Ascending aorta (tissue), 2 donors: ENCODE measurements at regions not wholly inside any gene's neighbourhood (a gene's known extent, or its start where the extent isn't known, plus 50 kb on each side); places are given as distances from the start of the nearest gene placed in this dataset.

Source experiments
- DNase-seq, 2 donors: peaks; one replicate each; pipeline ENCODE4 v3.0.0-alpha.2; 2019; ENCODE audit warnings: low spot score in 2 of 2
- H3K27ac ChIP-seq, 2 donors: fragments of 200-600 bp; sonication (generic); one replicate each; pipeline ENCODE4 v1.5.1; 2016 to 2017; ENCODE audit warnings: mild to moderate bottlenecking in 1 of 2
- H3K27me3 ChIP-seq: fragments of 200-600 bp; sonication (generic); one replicate; pipeline ENCODE4 v1.5.1; 2017
- H3K36me3 ChIP-seq, 2 donors: fragments of 200-600 bp; sonication (generic); one replicate each; pipeline ENCODE4 v1.5.1; 2016
- H3K4me1 ChIP-seq, 2 donors: fragments of 200-600 bp; sonication (generic); one replicate each; pipeline ENCODE4 v1.5.1; 2016 to 2017; ENCODE audit warnings: mild to moderate bottlenecking in 1 of 2
- H3K4me3 ChIP-seq, 2 donors: fragments of 200-600 bp; sonication (generic); one replicate each; pipeline ENCODE4 v1.5.1; 2016 to 2017; ENCODE audit warnings: mild to moderate bottlenecking in 1 of 2
- H3K9me3 ChIP-seq, 2 donors: fragments of 200-600 bp; sonication (generic); one replicate each; pipeline ENCODE4 v1.5.1; 2016
- intact Hi-C: fragments of 100-400 bp; cut with DNase I; formaldehyde crosslinking; loops from one replicate; pipeline ENCODE4 v1.15.1; 2023
- TF ChIP-seq, protein P1 (sequence below), 3 experiments: fragments of 200-600 bp in 2 of 3; fragments of 450-650 bp in 1 of 3; sonication (generic) in 2 of 3; IDR thresholded peaks; one replicate each; pipeline ENCODE4 v1.5.1; 2016 to 2019; ENCODE audit warnings: antibody characterized with exemption in 3 of 3, mild to moderate bottlenecking in 1 of 3, moderate library complexity in 1 of 3

DNA sequence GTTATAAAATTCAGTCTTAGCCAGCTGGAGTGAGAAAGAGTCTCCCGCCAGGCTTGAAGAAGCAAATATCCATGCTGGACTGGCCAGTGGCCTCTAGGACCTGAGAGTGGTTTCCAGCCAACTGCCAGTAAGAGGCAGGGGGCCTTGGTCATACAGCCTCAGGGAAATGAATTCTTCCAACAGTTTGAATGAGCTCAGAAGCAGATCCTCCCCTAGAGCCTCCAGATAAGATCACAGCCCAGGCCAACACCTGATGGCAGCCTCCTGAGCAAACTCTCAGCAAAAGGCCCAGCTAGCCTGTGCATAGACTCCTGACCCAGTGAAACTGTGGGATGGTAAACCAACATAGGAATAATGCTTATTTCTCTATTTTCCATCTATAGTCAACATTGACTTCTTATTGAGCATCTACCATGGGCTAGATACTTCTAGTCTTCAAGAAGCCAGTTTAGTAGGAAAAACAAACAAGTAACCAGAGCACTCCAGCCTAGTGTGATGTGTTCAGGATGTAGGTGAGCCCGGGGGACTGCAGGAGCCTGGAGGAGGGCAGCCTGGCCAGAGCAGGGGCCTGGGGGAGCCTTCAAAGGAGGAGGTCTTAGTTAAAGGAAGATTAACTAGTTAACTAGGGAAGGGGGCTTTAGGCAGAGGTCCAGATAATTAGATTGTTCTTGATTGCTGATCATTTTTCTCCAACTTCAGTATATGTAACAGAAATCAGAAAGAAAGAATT is 115.4 kb upstream of the ADO start:
- Histone ChIP-seq H3K27ac (no peak overlapping the region), H3K4me3 (no peak overlapping the region), H3K36me3 (no peaks in the 10 kb centered on the region), H3K27me3 (no peaks in the 10 kb centered on the region), H3K9me3 (no peaks in the 10 kb centered on the region), H3K4me1 (no peaks in the 10 kb centered on the region)
- no peak for DNase-seq
- TF ChIP-seq, protein P1, sequence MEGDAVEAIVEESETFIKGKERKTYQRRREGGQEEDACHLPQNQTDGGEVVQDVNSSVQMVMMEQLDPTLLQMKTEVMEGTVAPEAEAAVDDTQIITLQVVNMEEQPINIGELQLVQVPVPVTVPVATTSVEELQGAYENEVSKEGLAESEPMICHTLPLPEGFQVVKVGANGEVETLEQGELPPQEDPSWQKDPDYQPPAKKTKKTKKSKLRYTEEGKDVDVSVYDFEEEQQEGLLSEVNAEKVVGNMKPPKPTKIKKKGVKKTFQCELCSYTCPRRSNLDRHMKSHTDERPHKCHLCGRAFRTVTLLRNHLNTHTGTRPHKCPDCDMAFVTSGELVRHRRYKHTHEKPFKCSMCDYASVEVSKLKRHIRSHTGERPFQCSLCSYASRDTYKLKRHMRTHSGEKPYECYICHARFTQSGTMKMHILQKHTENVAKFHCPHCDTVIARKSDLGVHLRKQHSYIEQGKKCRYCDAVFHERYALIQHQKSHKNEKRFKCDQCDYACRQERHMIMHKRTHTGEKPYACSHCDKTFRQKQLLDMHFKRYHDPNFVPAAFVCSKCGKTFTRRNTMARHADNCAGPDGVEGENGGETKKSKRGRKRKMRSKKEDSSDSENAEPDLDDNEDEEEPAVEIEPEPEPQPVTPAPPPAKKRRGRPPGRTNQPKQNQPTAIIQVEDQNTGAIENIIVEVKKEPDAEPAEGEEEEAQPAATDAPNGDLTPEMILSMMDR (IDR thresholded peaks at IDR 0.05) = no peak
- intact Hi-C loops = no loop called here

- TF ChIP-seq, protein P1 (IDR thresholded peaks at IDR 0.05) = no peak
- intact Hi-C loops = no loop called here
- no peaks in the 10 kb centered on the region for H3K9me3 ChIP-seq
- H3K27ac ChIP-seq = no peak overlapping the region
- no peaks in the 10 kb centered on the region for H3K36me3 ChIP-seq
- no peak overlapping the region for H3K4me3 ChIP-seq
- H3K27me3 ChIP-seq = no peaks in the 10 kb centered on the region
- no peak for DNase-seq
- H3K4me1 ChIP-seq = no peaks in the 10 kb centered on the region
Observed at GRCh38 chr10:62689712-62690111, 114.8 kb upstream of the ADO start.

DNA sequence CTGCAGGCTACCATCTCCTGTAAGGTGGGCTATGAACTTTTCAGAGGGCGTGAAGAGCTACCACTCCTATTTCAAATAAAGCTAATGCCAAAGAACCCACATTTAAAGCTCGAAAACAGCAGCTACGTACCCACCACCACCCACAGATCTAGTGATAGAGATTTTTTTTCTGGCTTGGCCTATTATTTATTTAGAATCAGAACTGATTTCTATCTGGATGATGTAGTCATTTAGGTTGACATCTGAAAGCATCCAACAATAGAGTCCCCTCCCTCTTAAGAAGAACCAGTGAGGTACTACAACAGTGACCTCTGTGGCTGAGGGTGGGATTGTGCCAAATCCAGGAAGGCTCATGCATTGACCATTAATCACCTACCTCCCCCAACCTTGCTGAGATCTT is 113.8 kb upstream of the ADO start:
- H3K9me3 ChIP-seq = no peaks in the 10 kb centered on the region
- TF ChIP-seq, protein P1 (IDR thresholded peaks at IDR 0.05) = no peak
- H3K4me3 ChIP-seq = no peak overlapping the region
- H3K4me1 ChIP-seq = no peaks in the 10 kb centered on the region
- intact Hi-C loops = no loop called here
- no peaks in the 10 kb centered on the region for H3K36me3 ChIP-seq
- no peak overlapping the region for H3K27ac ChIP-seq
- no peaks in the 10 kb centered on the region for H3K27me3 ChIP-seq
- no peak for DNase-seq

- H3K9me3 ChIP-seq = no peaks in the 10 kb centered on the region
- intact Hi-C loops = no loop called here
- TF ChIP-seq, protein P1 (IDR thresholded peaks at IDR 0.05) = no peak
- H3K27ac ChIP-seq = no peak overlapping the region
- H3K36me3 ChIP-seq = no peaks in the 10 kb centered on the region
- no peaks in the 10 kb centered on the region for H3K27me3 ChIP-seq
- no peak for DNase-seq
- H3K4me1 ChIP-seq = no peaks in the 10 kb centered on the region
- H3K4me3 ChIP-seq = no peak overlapping the region
Observed at GRCh38 chr10:62691336-62691735, 113.2 kb upstream of the ADO start.

- intact Hi-C loops = no loop called here
- no peak for DNase-seq
- H3K27me3 ChIP-seq = no peaks in the 10 kb centered on the region
- H3K36me3 ChIP-seq = no peaks in the 10 kb centered on the region
- no peak overlapping the region for H3K4me3 ChIP-seq
- H3K9me3 ChIP-seq = no peaks in the 10 kb centered on the region
- H3K4me1 ChIP-seq = no peaks in the 10 kb centered on the region
- TF ChIP-seq, protein P1 (IDR thresholded peaks at IDR 0.05) = no peak
- no peak overlapping the region for H3K27ac ChIP-seq
Observed at GRCh38 chr10:62692085-62692484, 112.4 kb upstream of the ADO start.

DNA sequence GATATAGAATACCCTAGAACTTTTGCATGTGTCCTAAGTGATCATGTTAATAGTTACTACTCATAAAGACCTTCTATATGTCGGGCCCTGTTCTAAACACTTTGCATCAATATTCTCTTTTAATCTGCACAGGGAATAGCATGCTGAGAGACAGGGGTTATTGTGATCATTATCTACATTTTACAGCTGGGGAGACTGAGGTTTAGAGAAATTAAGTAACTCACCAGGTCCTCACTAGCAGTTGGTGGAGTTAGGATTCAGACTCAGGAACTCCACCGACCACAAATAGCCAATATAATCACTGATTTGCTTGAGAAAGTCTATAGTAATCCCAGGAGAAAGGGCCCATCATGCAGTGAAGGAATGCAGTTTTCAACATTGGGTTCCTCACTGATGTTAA is 111.2 kb upstream of the ADO start:
- Histone ChIP-seq H3K4me1 (no peaks in the 10 kb centered on the region), H3K27me3 (no peaks in the 10 kb centered on the region), H3K36me3 (no peaks in the 10 kb centered on the region), H3K4me3 (no peak overlapping the region), H3K9me3 (no peaks in the 10 kb centered on the region), H3K27ac (no peak overlapping the region)
- TF ChIP-seq, protein P1 (IDR thresholded peaks at IDR 0.05) = no peak
- no peak for DNase-seq
- intact Hi-C loops = no loop called here
